GM13977 (cell line): ENCODE measurements at regions not wholly inside any gene's neighbourhood (a gene's known extent, or its start where the extent isn't known, plus 50 kb on each side); places are given as distances from the start of the nearest gene placed in this dataset.
"Not testable (repeated sequence)": the region's sequence is repeated elsewhere in the genome, so short reads cannot be mapped to it uniquely, and the experiment has no call there.

ENCODE experiments used
- DNase-seq: peaks from one replicate; pipeline ENCODE4 v3.0.0; 2012; ENCODE audit warnings: low spot score
- in situ Hi-C: fragments of 300-500 bp; cut with MboI; formaldehyde crosslinking; loops from one replicate; pipeline ENCODE4 v1.12.0; 2022; ENCODE audit warnings: low sequenced_read_pairs, low pct_unique_long_range_greater_than_20kb, mixed read lengths, inconsistent platforms; ENCODE audit not compliant: unreplicated experiment
- TF ChIP-seq, protein P1 (sequence below): IDR thresholded peaks from 2 replicates; pipeline ENCODE4 v1.5.1; 2012; ENCODE audit warnings: mild to moderate bottlenecking, control low read depth; ENCODE audit not compliant: insufficient read depth; ENCODE audit errors: extremely low read depth, missing control alignments

- no peak for DNase-seq
- in situ Hi-C loops: no loop called here
- TF ChIP-seq, protein P1, sequence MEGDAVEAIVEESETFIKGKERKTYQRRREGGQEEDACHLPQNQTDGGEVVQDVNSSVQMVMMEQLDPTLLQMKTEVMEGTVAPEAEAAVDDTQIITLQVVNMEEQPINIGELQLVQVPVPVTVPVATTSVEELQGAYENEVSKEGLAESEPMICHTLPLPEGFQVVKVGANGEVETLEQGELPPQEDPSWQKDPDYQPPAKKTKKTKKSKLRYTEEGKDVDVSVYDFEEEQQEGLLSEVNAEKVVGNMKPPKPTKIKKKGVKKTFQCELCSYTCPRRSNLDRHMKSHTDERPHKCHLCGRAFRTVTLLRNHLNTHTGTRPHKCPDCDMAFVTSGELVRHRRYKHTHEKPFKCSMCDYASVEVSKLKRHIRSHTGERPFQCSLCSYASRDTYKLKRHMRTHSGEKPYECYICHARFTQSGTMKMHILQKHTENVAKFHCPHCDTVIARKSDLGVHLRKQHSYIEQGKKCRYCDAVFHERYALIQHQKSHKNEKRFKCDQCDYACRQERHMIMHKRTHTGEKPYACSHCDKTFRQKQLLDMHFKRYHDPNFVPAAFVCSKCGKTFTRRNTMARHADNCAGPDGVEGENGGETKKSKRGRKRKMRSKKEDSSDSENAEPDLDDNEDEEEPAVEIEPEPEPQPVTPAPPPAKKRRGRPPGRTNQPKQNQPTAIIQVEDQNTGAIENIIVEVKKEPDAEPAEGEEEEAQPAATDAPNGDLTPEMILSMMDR: no peak
Measured at GRCh38 chr1:229133811-229134210, 137.1 kb upstream of the RAB4A start.

DNA sequence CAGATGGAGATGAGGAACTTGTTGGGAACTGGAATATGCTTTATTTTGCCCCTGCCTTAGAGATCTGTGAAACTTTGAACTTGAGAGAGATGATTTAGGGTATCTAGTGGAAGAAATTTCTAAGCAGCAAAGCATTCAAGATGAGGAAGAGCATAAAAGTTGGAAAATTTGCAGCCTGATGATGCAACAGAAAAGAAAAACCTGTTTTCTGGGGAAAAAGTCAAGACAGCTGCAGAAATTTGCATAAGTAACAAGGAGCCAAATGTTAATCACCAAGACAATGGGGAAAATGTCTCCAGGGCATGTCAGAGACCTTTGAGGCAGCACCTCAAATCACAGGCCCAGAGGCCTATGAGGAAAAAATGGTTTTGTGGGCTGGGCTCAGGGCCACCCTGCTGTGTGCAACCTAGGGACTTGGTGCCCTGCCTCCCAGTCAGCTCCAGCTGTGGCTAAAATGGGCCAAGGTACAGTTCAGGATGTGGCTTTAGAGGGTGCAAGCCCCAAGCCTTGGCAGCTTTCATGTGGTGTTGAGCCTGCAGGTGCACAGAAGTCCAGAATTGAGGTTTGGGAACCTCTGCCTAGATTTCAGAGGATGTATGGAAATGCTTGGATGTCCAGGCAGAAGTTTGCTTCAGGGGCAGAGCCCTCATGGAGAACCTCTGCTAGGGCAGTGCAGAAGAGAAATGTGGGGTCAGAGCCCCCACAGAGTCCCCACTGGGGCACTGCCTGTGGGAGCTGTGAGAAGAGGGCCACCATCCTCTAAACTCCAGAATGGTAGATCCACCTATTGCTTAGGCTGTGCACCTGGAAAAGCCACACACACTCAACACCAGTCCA lies 136.3 kb upstream of the RAB4A start:
- DNase-seq, in situ Hi-C loops: not testable (repeated sequence)

DNA sequence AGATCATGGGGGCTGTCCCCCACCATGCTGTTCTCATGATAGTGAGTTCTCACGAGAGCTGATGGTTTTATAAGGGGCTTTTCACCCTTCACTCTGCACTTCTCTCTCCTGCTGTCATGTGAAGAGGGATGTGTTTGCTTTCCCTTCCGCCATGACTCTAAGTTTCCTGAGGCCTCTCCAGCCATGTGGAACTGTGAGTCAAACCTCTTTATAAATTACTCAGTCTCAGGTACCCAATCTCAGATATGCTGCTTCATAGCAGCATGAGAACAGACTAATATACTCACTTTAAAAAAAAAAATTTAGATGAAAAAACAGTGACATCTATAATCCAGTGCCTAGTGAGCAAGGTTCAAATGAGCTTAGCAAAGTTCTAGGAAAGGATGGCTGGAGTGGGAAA lies 135.1 kb upstream of the RAB4A start:
- DNase-seq: no peak
- in situ Hi-C loops: no loop called here
- TF ChIP-seq, protein P1: no peak

- TF ChIP-seq, protein P1: no peak
- no peak for DNase-seq
- in situ Hi-C loops: no loop called here
Measured at GRCh38 chr1:229136822-229137221, 134.1 kb upstream of the RAB4A start.

- in situ Hi-C loops: no loop called here
- DNase-seq: no peak
- TF ChIP-seq, protein P1: no peak
Measured at GRCh38 chr1:229137271-229137670, 133.6 kb upstream of the RAB4A start.

DNA sequence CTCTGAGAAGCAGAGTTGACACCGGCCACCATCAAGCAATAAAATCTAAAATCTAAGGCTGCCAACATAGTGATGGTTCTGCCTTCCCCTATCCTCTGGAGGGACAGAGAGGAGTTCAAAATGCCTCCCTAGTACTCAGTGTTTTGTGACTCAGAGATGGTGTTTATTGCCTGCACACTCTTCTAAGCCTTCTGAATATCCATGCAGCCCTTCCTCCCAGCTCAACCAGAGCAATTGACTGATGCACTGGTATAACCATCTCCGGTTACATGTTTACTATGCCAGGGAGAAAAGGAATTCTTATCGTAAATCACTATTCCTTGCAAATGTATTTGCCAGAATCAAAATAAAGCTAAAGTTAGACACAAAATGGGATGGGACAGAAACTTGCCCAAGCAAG lies 132.9 kb upstream of the RAB4A start:
- no peak for DNase-seq
- TF ChIP-seq, protein P1: no peak
- in situ Hi-C loops: no loop called here

GRCh38 chr1:229139331-229140118 lies 131.4 kb upstream of the RAB4A start:
- in situ Hi-C loops: no loop called here
- peak; percentile 38 for DNase-seq
- TF ChIP-seq, protein P1: no peak
